PC-3 (cell line): ENCODE measurements at regions not wholly inside any gene's neighbourhood (a gene's known extent, or its start where the extent isn't known, plus 50 kb on each side); places are given as distances from the start of the nearest gene placed in this dataset.

Experiments used
- CTCF ChIP-seq: fragments of 300-600 bp; sonication (generic); conservative IDR thresholded peaks from 2 replicates; pipeline ENCODE4 v1.5.1; 2017; ENCODE audit warnings: antibody characterized with exemption, low read depth, mild to moderate bottlenecking, low read length
- EZH2phosphoT487 ChIP-seq: fragments of 300-600 bp; sonication (generic); IDR thresholded peaks from 2 replicates; pipeline ENCODE4 v1.6.1; 2018; ENCODE audit warnings: mild to moderate bottlenecking, antibody characterized with exemption, low read length, borderline replicate concordance

- TF ChIP-seq CTCF = no peak
- no peak for TF ChIP-seq EZH2phosphoT487
Observed at GRCh38 chr5:144913661-144914060, 743.0 kb downstream of the KCTD16 start.
